Panc1 (cell line): ENCODE measurements at regions not wholly inside any gene's neighbourhood (a gene's known extent, or its start where the extent isn't known, plus 50 kb on each side); places are given as distances from the start of the nearest gene placed in this dataset.

ENCODE experiments used
- ATAC-seq: fragments of 200-7000 bp; cut with Tn5 transposase; 2 replicates; pipeline ENCODE4 v1.9.1; 2020; ENCODE audit warnings: mild to moderate bottlenecking, moderate library complexity
- BruUV-seq: library from RNA; stranded (reverse); fragments of 400-500 nt; replicated peaks from 2 replicates; lab custom pipeline; 2021; lab: Mats Ljungman, UMichigan
- CTCF ChIA-PET: fragments of 300-600 bp; sonication (Branson Sonifier 250); formaldehyde crosslinking; loops from one replicate; lab custom pipeline; 2022; ENCODE audit warnings: antibody characterized with exemption; lab: Charles Lee
- POLR2A ChIA-PET: fragments of 300-600 bp; sonication (Branson Sonifier 250); formaldehyde crosslinking; loops from one replicate; lab custom pipeline; 2022; ENCODE audit warnings: antibody characterized with exemption; lab: Charles Lee
- DNase-seq: peaks from one replicate; pipeline ENCODE4 v3.0.0-alpha.2; 2010; ENCODE audit warnings: low read depth, low spot score
- H3K27ac ChIP-seq: 2 replicates; pipeline ENCODE4 v1.5.1; 2011; ENCODE audit warnings: mild to moderate bottlenecking, low read length, inconsistent platforms
- H3K27me3 ChIP-seq: fragments of 200-500 bp; sonication (Bioruptor generic); 2 replicates; pipeline ENCODE4 v1.6.0; 2014; ENCODE audit warnings: low read length, inconsistent platforms; ENCODE audit not compliant: control insufficient read depth, insufficient read depth
- H3K36me3 ChIP-seq: fragments of 200-500 bp; sonication (Bioruptor generic); 2 replicates; pipeline ENCODE4 v1.5.1; 2014; ENCODE audit warnings: inconsistent platforms, mild to moderate bottlenecking, low read length, moderate library complexity; ENCODE audit not compliant: control insufficient read depth, insufficient read depth
- H3K4me1 ChIP-seq: 2 replicates; pipeline ENCODE4 v1.5.1; 2011; ENCODE audit warnings: inconsistent platforms, mild to moderate bottlenecking, low read length, moderate library complexity; ENCODE audit not compliant: control insufficient read depth, insufficient read depth
- H3K4me3 ChIP-seq, 2 experiments: 2 replicates each; pipeline ENCODE4 v1.5.1; 2011 to 2012; ENCODE audit warnings: low read depth in 2 of 2, low read length in 2 of 2, mild to moderate bottlenecking in 2 of 2, inconsistent platforms in 1 of 2, moderate library complexity in 1 of 2
- H3K9me3 ChIP-seq: fragments of 200-500 bp; sonication (Bioruptor generic); 2 replicates; pipeline ENCODE4 v1.5.1; 2014; ENCODE audit warnings: low read depth, mild to moderate bottlenecking, inconsistent platforms, low read length, moderate library complexity; ENCODE audit not compliant: control insufficient read depth, insufficient read depth
- POLR2AphosphoS5 ChIP-seq: IDR thresholded peaks from 2 replicates; pipeline ENCODE4 v1.6.1; 2012; ENCODE audit warnings: mild to moderate bottlenecking, low read depth, low read length, moderate library complexity
- SIN3A ChIP-seq: IDR thresholded peaks from 2 replicates; pipeline ENCODE4 v1.6.1; 2012; ENCODE audit warnings: low read depth, mild to moderate bottlenecking, low read length, moderate library complexity, borderline replicate concordance; ENCODE audit not compliant: insufficient read depth
- TCF7L2 ChIP-seq: IDR thresholded peaks from 2 replicates; pipeline ENCODE4 v1.6.1; 2011; ENCODE audit warnings: mild to moderate bottlenecking, low read depth, low read length, inconsistent platforms
- in situ Hi-C: cut with HindIII; loops from 2 replicates; pipeline ENCODE4 v1.10.0; 2016; ENCODE audit warnings: low sequenced_read_pairs, low pct_unique_long_range_greater_than_20kb
- intact Hi-C: fragments of 100-400 bp; cut with micrococcal nuclease; formaldehyde crosslinking; loops from one replicate; pipeline ENCODE4 v1.10.0; 2022; ENCODE audit not compliant: unreplicated experiment
- TF ChIP-seq, protein P1 (sequence below), 2 experiments: IDR thresholded peaks; 2 replicates each; pipeline ENCODE4 v1.6.1; 2011 to 2012; ENCODE audit warnings: low read depth in 2 of 2, control low read depth in 1 of 2, low read length in 1 of 2, mild to moderate bottlenecking in 1 of 2, moderate library complexity in 1 of 2; ENCODE audit not compliant: insufficient read depth in 1 of 2
- TF ChIP-seq, protein P2 (sequence below): fragments of 450-650 bp; IDR thresholded peaks from 2 replicates; pipeline ENCODE4 v1.5.1; 2017; ENCODE audit warnings: mild to moderate bottlenecking

DNA sequence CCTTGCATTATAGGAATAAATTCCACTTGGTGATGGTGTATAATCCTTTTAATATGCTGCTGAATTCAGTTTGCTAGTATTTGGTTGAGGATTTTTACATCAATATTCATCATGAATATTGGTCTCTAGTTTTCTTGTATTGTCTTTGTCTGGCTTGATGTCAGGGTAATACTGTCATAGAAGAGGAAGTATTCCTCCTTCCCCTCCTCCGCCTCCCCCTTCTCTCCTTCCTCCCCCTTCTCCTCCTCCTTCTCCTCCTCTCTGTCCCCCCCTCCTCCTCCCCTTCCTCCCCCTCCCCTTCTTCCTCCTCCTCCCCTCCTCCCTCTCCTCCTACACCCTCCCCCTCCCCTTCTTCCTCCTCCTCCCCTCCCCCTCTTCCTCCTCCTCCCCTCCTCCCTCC lies 65.8 kb downstream of the RGS12 start:
- Histone ChIP-seq H3K4me3 (no peak overlapping the region), H3K27me3 (no peaks in the 10 kb centered on the region), H3K4me1 (no peaks in the 10 kb centered on the region), H3K36me3 (no peaks in the 10 kb centered on the region), H3K9me3 (no peaks in the 10 kb centered on the region), H3K27ac (no peak overlapping the region)
- no TSS peak for BruUV-seq
- TF ChIP-seq, protein P1, sequence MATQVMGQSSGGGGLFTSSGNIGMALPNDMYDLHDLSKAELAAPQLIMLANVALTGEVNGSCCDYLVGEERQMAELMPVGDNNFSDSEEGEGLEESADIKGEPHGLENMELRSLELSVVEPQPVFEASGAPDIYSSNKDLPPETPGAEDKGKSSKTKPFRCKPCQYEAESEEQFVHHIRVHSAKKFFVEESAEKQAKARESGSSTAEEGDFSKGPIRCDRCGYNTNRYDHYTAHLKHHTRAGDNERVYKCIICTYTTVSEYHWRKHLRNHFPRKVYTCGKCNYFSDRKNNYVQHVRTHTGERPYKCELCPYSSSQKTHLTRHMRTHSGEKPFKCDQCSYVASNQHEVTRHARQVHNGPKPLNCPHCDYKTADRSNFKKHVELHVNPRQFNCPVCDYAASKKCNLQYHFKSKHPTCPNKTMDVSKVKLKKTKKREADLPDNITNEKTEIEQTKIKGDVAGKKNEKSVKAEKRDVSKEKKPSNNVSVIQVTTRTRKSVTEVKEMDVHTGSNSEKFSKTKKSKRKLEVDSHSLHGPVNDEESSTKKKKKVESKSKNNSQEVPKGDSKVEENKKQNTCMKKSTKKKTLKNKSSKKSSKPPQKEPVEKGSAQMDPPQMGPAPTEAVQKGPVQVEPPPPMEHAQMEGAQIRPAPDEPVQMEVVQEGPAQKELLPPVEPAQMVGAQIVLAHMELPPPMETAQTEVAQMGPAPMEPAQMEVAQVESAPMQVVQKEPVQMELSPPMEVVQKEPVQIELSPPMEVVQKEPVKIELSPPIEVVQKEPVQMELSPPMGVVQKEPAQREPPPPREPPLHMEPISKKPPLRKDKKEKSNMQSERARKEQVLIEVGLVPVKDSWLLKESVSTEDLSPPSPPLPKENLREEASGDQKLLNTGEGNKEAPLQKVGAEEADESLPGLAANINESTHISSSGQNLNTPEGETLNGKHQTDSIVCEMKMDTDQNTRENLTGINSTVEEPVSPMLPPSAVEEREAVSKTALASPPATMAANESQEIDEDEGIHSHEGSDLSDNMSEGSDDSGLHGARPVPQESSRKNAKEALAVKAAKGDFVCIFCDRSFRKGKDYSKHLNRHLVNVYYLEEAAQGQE (IDR thresholded peaks at IDR 0.05; ENCODE audit: insufficient read depth in 1 of 2, low read depth in 2 of 2, low read length in 1 of 2): no peak
- TF ChIP-seq, protein P2, sequence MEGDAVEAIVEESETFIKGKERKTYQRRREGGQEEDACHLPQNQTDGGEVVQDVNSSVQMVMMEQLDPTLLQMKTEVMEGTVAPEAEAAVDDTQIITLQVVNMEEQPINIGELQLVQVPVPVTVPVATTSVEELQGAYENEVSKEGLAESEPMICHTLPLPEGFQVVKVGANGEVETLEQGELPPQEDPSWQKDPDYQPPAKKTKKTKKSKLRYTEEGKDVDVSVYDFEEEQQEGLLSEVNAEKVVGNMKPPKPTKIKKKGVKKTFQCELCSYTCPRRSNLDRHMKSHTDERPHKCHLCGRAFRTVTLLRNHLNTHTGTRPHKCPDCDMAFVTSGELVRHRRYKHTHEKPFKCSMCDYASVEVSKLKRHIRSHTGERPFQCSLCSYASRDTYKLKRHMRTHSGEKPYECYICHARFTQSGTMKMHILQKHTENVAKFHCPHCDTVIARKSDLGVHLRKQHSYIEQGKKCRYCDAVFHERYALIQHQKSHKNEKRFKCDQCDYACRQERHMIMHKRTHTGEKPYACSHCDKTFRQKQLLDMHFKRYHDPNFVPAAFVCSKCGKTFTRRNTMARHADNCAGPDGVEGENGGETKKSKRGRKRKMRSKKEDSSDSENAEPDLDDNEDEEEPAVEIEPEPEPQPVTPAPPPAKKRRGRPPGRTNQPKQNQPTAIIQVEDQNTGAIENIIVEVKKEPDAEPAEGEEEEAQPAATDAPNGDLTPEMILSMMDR: no peak
- no peak for TF ChIP-seq TCF7L2
- no peak for TF ChIP-seq POLR2AphosphoS5
- TF ChIP-seq SIN3A: no peak
- no peak for DNase-seq
- intact Hi-C loops: no loop called here
- in situ Hi-C loops: no loop called here
- no peak for ATAC-seq
- ChIA-PET POLR2A (no interaction called here), CTCF (no interaction called here)

DNA sequence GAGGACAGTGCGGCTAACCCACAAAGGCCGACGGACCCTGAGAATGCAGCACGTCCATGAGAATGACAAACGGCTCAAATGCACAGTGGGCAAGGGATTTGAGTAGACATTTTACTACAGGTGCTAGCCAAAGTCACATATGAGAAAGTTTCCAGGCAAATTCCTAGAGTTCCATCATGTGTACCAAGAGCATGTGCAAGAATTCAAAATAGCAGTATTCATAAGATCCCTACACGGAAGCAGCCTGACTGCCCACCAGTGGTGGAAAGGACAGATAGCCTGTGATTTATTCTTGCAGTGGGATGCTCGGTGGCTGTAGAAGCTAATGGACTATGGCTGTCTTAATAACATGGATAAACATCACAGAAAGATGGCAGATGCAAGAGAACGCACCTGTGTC lies 68.0 kb downstream of the RGS12 start:
- intact Hi-C loops (no loop called here), in situ Hi-C loops (no loop called here)
- H3K27me3 ChIP-seq: no peaks in the 10 kb centered on the region
- ATAC-seq (no peak), DNase-seq (no peak)
- BruUV-seq: TSS peak; percentile 55
- H3K36me3 ChIP-seq: no peaks in the 10 kb centered on the region
- POLR2A ChIA-PET: no interaction called here
- CTCF ChIA-PET: no interaction called here
- no peaks in the 10 kb centered on the region for H3K4me1 ChIP-seq
- TF ChIP-seq SIN3A: no peak
- TF ChIP-seq, protein P1 (IDR thresholded peaks at IDR 0.05; ENCODE audit: insufficient read depth in 1 of 2, low read depth in 2 of 2, low read length in 1 of 2): no peak
- TF ChIP-seq POLR2AphosphoS5: no peak
- TF ChIP-seq, protein P2: no peak
- H3K27ac ChIP-seq: no peak overlapping the region
- H3K4me3 ChIP-seq: no peak overlapping the region
- no peaks in the 10 kb centered on the region for H3K9me3 ChIP-seq
